ENCODE measurements at regions not wholly inside any gene's neighbourhood (a gene's known extent, or its start where the extent isn't known, plus 50 kb on each side); places are given as distances from the start of the nearest gene placed in this dataset.

- H3K27ac ChIP-seq: no peak overlapping the region
- TF ChIP-seq CTCF (IDR thresholded peaks at IDR 0.05) (no peak), ZFX (IDR thresholded peaks at IDR 0.05; ENCODE audit: borderline replicate concordance) (no peak)
These were observed 176.5 kb downstream of the SEC14L1 start for GRCh38 chr17:77317091-77317750.

- no peak for TF ChIP-seq ZFX (IDR thresholded peaks at IDR 0.05; ENCODE audit: borderline replicate concordance)
- no peak for TF ChIP-seq CTCF (IDR thresholded peaks at IDR 0.05)
- no peak overlapping the region for H3K27ac ChIP-seq
These were observed 177.3 kb downstream of the SEC14L1 start for GRCh38 chr17:77318021-77318420.

- no peak overlapping the region for H3K27ac ChIP-seq
- TF ChIP-seq ZFX (IDR thresholded peaks at IDR 0.05; ENCODE audit: borderline replicate concordance) (no peak), CTCF (IDR thresholded peaks at IDR 0.05) (no peak)
These were observed 177.9 kb downstream of the SEC14L1 start for GRCh38 chr17:77318491-77319210.

GRCh38 chr17:77319211-77320043 is 178.7 kb downstream of the SEC14L1 start:
- no peak for TF ChIP-seq ZFX (IDR thresholded peaks at IDR 0.05; ENCODE audit: borderline replicate concordance)
- TF ChIP-seq CTCF (IDR thresholded peaks at IDR 0.05): no peak
- H3K27ac ChIP-seq: no peak overlapping the region

GRCh38 chr17:77320044-77320440 is 179.3 kb downstream of the SEC14L1 start:
- TF ChIP-seq CTCF (IDR thresholded peaks at IDR 0.05) (no peak), ZFX (IDR thresholded peaks at IDR 0.05; ENCODE audit: borderline replicate concordance) (no peak)
- H3K27ac ChIP-seq: no peak overlapping the region

- TF ChIP-seq CTCF (IDR thresholded peaks at IDR 0.05) (no peak), ZFX (IDR thresholded peaks at IDR 0.05; ENCODE audit: borderline replicate concordance) (no peak)
- no peak overlapping the region for H3K27ac ChIP-seq
These were observed 179.9 kb downstream of the SEC14L1 start for GRCh38 chr17:77320485-77321256.

All from 22Rv1 (cell line).